Smooth muscle cell (in vitro differentiated cells): ENCODE measurements at regions not wholly inside any gene's neighbourhood (a gene's known extent, or its start where the extent isn't known, plus 50 kb on each side); places are given as distances from the start of the nearest gene placed in this dataset.

Source experiments
- DNase-seq: peaks from one replicate; lab custom pipeline; 2025; ENCODE audit not compliant: unreplicated experiment; lab: John Stamatoyannopoulos, UW
- H2AFZ ChIP-seq: fragments of 200-600 bp; sonication (generic); 2 replicates; pipeline ENCODE4 v1.6.0; 2016; ENCODE audit warnings: antibody characterized with exemption, low read depth, mild to moderate bottlenecking
- H3F3A ChIP-seq: fragments of 200-600 bp; sonication (generic); 2 replicates; pipeline ENCODE4 v1.6.0; 2017; ENCODE audit warnings: antibody characterized with exemption, low read depth
- H3K27ac ChIP-seq: fragments of 200-600 bp; sonication (generic); 2 replicates; pipeline ENCODE4 v1.5.1; 2016; ENCODE audit warnings: low read depth, mild to moderate bottlenecking
- H3K27me3 ChIP-seq: fragments of 200-600 bp; sonication (generic); 2 replicates; pipeline ENCODE4 v1.6.1; 2016; ENCODE audit warnings: low read depth, mild to moderate bottlenecking
- H3K36me3 ChIP-seq: fragments of 200-600 bp; sonication (generic); 2 replicates; pipeline ENCODE4 v1.5.1; 2016; ENCODE audit warnings: low read depth
- H3K4me1 ChIP-seq: fragments of 200-600 bp; sonication (generic); 2 replicates; pipeline ENCODE4 v1.5.1; 2016; ENCODE audit warnings: low read depth
- H3K4me2 ChIP-seq: fragments of 200-600 bp; sonication (generic); 2 replicates; pipeline ENCODE4 v1.6.0; 2016; ENCODE audit warnings: mild to moderate bottlenecking
- H3K4me3 ChIP-seq: fragments of 200-600 bp; sonication (generic); 2 replicates; pipeline ENCODE4 v1.5.1; 2016; ENCODE audit warnings: mild to moderate bottlenecking
- H3K79me2 ChIP-seq: fragments of 200-600 bp; sonication (generic); 2 replicates; pipeline ENCODE4 v1.6.0; 2016; ENCODE audit warnings: low read depth, mild to moderate bottlenecking
- H3K9ac ChIP-seq: fragments of 200-600 bp; sonication (generic); 2 replicates; pipeline ENCODE4 v1.6.0; 2016; ENCODE audit warnings: low read depth
- H3K9me3 ChIP-seq: fragments of 200-600 bp; sonication (generic); replicated peaks from 2 replicates; pipeline ENCODE4 v1.5.1; 2016; ENCODE audit warnings: low read depth
- H4K20me1 ChIP-seq: fragments of 200-600 bp; sonication (generic); 2 replicates; pipeline ENCODE4 v1.6.0; 2016; ENCODE audit warnings: low read depth
- CTCF ChIP-seq: fragments of 200-600 bp; sonication (generic); IDR thresholded peaks from 2 replicates; pipeline ENCODE4 v1.5.1; 2017; ENCODE audit warnings: borderline replicate concordance, mild to moderate bottlenecking, antibody characterized with exemption; ENCODE audit not compliant: insufficient read depth, poor library complexity, severe bottlenecking
- WGBS: methylation state at CpG from one replicate; pipeline ENCODE4 v1.1.7; 2016; ENCODE audit warnings: low lambda C conversion rate; 5-methylcytosine and 5-hydroxymethylcytosine counted together

- H3K4me3 ChIP-seq: no peak overlapping the region
- no peak overlapping the region for H3K9ac ChIP-seq
- no peaks in the 10 kb centered on the region for H4K20me1 ChIP-seq
- H3K79me2 ChIP-seq: no peaks in the 10 kb centered on the region
- no peak for TF ChIP-seq CTCF
- no peaks in the 10 kb centered on the region for H3K36me3 ChIP-seq
- H3F3A ChIP-seq: no peaks in the 10 kb centered on the region
- no peak overlapping the region for H2AFZ ChIP-seq
- no peaks in the 10 kb centered on the region for H3K9me3 ChIP-seq
- no peak for DNase-seq
- no peaks in the 10 kb centered on the region for H3K4me1 ChIP-seq
- WGBS: 92% methylated on average over 8 of the region's 8 CpGs
- H3K4me2 ChIP-seq: no peak overlapping the region
- no peaks in the 10 kb centered on the region for H3K27me3 ChIP-seq
- H3K27ac ChIP-seq: no peak overlapping the region
Measured at GRCh38 chr21:33998809-33999208, 74.6 kb upstream of the MRPS6 start.

GRCh38 chr21:33998402-33998801 is 75.0 kb upstream of the MRPS6 start:
- no peaks in the 10 kb centered on the region for H3K9me3 ChIP-seq
- no peaks in the 10 kb centered on the region for H3F3A ChIP-seq
- no peak overlapping the region for H3K4me3 ChIP-seq
- 71% methylated on average over 1 of the region's 1 CpG for WGBS
- TF ChIP-seq CTCF: no peak
- H3K27me3 ChIP-seq: no peaks in the 10 kb centered on the region
- H3K4me2 ChIP-seq: no peak overlapping the region
- no peak for DNase-seq
- no peak overlapping the region for H2AFZ ChIP-seq
- no peak overlapping the region for H3K27ac ChIP-seq
- H4K20me1 ChIP-seq: no peaks in the 10 kb centered on the region
- no peaks in the 10 kb centered on the region for H3K4me1 ChIP-seq
- H3K36me3 ChIP-seq: no peaks in the 10 kb centered on the region
- H3K9ac ChIP-seq: no peak overlapping the region
- no peaks in the 10 kb centered on the region for H3K79me2 ChIP-seq

GRCh38 chr21:33997436-33997835 is 75.9 kb upstream of the MRPS6 start:
- Histone ChIP-seq H3K27ac (no peak overlapping the region), H3K4me2 (no peak overlapping the region), H3K27me3 (no peaks in the 10 kb centered on the region), H3K4me3 (no peak overlapping the region), H3K36me3 (no peaks in the 10 kb centered on the region), H3K79me2 (no peaks in the 10 kb centered on the region), H3F3A (no peaks in the 10 kb centered on the region), H2AFZ (no peak overlapping the region), H3K9ac (no peak overlapping the region), H3K4me1 (no peaks in the 10 kb centered on the region), H3K9me3 (no peaks in the 10 kb centered on the region), H4K20me1 (no peaks in the 10 kb centered on the region)
- DNase-seq: no peak
- TF ChIP-seq CTCF: no peak

GRCh38 chr21:33994373-33994772 is 78.8 kb upstream of the ATP5PO start:
- no peak overlapping the region for H3K9ac ChIP-seq
- H3K36me3 ChIP-seq: no peaks in the 10 kb centered on the region
- no peaks in the 10 kb centered on the region for H3K79me2 ChIP-seq
- H3K4me1 ChIP-seq: no peaks in the 10 kb centered on the region
- H3K4me2 ChIP-seq: no peak overlapping the region
- no peaks in the 10 kb centered on the region for H4K20me1 ChIP-seq
- no peak for TF ChIP-seq CTCF
- no peak overlapping the region for H3K4me3 ChIP-seq
- no peaks in the 10 kb centered on the region for H3K27me3 ChIP-seq
- H3K9me3 ChIP-seq: no peaks in the 10 kb centered on the region
- WGBS: 96% methylated on average over 5 of the region's 5 CpGs
- DNase-seq: no peak
- H3F3A ChIP-seq: no peaks in the 10 kb centered on the region
- H2AFZ ChIP-seq: no peak overlapping the region
- no peak overlapping the region for H3K27ac ChIP-seq
